GM21447 (cell line): ENCODE measurements at regions not wholly inside any gene's neighbourhood (a gene's known extent, or its start where the extent isn't known, plus 50 kb on each side); places are given as distances from the start of the nearest gene placed in this dataset.

Experiments used
- ATAC-seq: cut with Tn5 transposase; IDR thresholded peaks from one replicate; pipeline ENCODE4 v1.9.1; 2021; ENCODE audit not compliant: unreplicated experiment

- peak; percentile 88 for ATAC-seq
These were observed 397.8 kb downstream of the KIF16B start for GRCh38 chr20:16175322-16175961.

- no peak for ATAC-seq
These were observed 398.9 kb downstream of the KIF16B start for GRCh38 chr20:16174311-16174710.

- ATAC-seq, result no peak
These were observed 400.2 kb downstream of the KIF16B start for GRCh38 chr20:16173044-16173443.

- no peak for ATAC-seq
These were observed 402.1 kb downstream of the KIF16B start for GRCh38 chr20:16171180-16171579.

GRCh38 chr20:16170406-16170971, 402.8 kb downstream of the KIF16B start:
- no peak for ATAC-seq

- no peak for ATAC-seq
These were observed 405.7 kb downstream of the KIF16B start for GRCh38 chr20:16167423-16168130.

- ATAC-seq, result no peak
These were observed 406.5 kb downstream of the KIF16B start for GRCh38 chr20:16166737-16167136.

GRCh38 chr20:16158976-16159286, 414.3 kb downstream of the KIF16B start:
- peak; percentile 39 for ATAC-seq

GRCh38 chr20:16158090-16158975, 414.9 kb downstream of the KIF16B start:
- ATAC-seq, result peak; percentile 84

- no peak for ATAC-seq
These were observed 425.3 kb downstream of the KIF16B start for GRCh38 chr20:16147916-16148315.

GRCh38 chr20:16147216-16147615, 426.0 kb downstream of the KIF16B start:
- no peak for ATAC-seq

GRCh38 chr20:16145919-16146318, 427.3 kb downstream of the KIF16B start:
- ATAC-seq, result no peak

- ATAC-seq, result no peak
These were observed 429.7 kb downstream of the KIF16B start for GRCh38 chr20:16143596-16143995.

GRCh38 chr20:16135630-16136029, 437.6 kb downstream of the KIF16B start:
- no peak for ATAC-seq

- ATAC-seq, result no peak
These were observed 441.0 kb downstream of the KIF16B start for GRCh38 chr20:16132036-16132798.

- ATAC-seq, result no peak
These were observed 443.8 kb downstream of the KIF16B start for GRCh38 chr20:16129411-16129810.

- no peak for ATAC-seq
These were observed 444.6 kb downstream of the KIF16B start for GRCh38 chr20:16128538-16129106.

GRCh38 chr20:16125816-16126215, 447.4 kb downstream of the KIF16B start:
- ATAC-seq, result no peak

GRCh38 chr20:16124911-16125776, 448.1 kb downstream of the KIF16B start:
- no peak for ATAC-seq

- no peak for ATAC-seq
These were observed 448.8 kb downstream of the KIF16B start for GRCh38 chr20:16124491-16124890.
